Ectodermal cell (in vitro differentiated cells): ENCODE measurements at regions not wholly inside any gene's neighbourhood (a gene's known extent, or its start where the extent isn't known, plus 50 kb on each side); places are given as distances from the start of the nearest gene placed in this dataset.
"Not testable (repeated sequence)": the region's sequence is repeated elsewhere in the genome, so short reads cannot be mapped to it uniquely, and the experiment has no call there.

Experiments
- H3K27ac ChIP-seq: 2 replicates; pipeline ENCODE4 v1.7.0; 2013; ENCODE audit warnings: mild to moderate bottlenecking, low read depth, low read length; ENCODE audit not compliant: insufficient read depth, poor library complexity, severe bottlenecking
- H3K27me3 ChIP-seq: 2 replicates; pipeline ENCODE4 v1.7.0; 2013; ENCODE audit warnings: mild to moderate bottlenecking, low read length; ENCODE audit not compliant: insufficient read depth, control insufficient read depth, poor library complexity, severe bottlenecking
- H3K36me3 ChIP-seq: one replicate; pipeline ENCODE4 v1.7.0; 2013; ENCODE audit warnings: low read length; ENCODE audit not compliant: control insufficient read depth, insufficient read depth
- H3K4me1 ChIP-seq: one replicate; pipeline ENCODE4 v1.7.0; 2013; ENCODE audit warnings: low read length; ENCODE audit not compliant: control insufficient read depth, insufficient read depth
- H3K4me3 ChIP-seq: 2 replicates; pipeline ENCODE4 v1.7.0; 2013; ENCODE audit warnings: low read depth, low read length, control low read depth; ENCODE audit not compliant: insufficient read depth
- H3K9me3 ChIP-seq: 2 replicates; pipeline ENCODE4 v1.7.0; 2013; ENCODE audit warnings: mild to moderate bottlenecking, low read length, moderate library complexity; ENCODE audit not compliant: control insufficient read depth
- WGBS, 2 experiments: methylation state at CpG; one replicate each; pipeline ENCODE4 v1.1.7; 2013; ENCODE audit warnings: missing lambda C conversion rate in 2 of 2; 5-methylcytosine and 5-hydroxymethylcytosine counted together

DNA sequence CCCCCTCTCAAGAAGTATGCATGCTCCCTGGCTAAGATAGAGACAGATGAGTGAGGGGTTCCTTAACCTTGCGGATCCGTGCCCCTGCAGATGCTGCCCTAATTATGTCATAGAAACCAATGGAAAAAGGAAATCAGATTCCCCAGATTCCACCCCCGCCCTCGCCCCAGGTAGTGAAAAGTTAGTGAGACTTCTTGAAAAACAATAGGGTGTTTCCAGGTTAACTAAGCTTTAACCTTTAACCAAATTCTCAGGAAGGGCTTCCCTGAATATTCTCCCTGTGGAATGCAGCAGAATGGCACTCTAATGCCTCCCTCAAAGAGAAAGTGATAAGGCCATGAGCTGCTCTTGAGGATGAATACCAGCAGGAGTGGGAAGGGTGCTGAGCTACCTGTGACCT, 116.0 kb upstream of the RANBP3L start:
- no peaks in the 10 kb centered on the region for H3K27me3 ChIP-seq
- H3K36me3 ChIP-seq = no peaks in the 10 kb centered on the region
- 31 to 33% methylated on average over 4 of the region's 4 CpGs for WGBS, 2 experiments
- H3K9me3 ChIP-seq = no peaks in the 10 kb centered on the region
- H3K4me3 ChIP-seq = no peak overlapping the region
- no peaks in the 10 kb centered on the region for H3K4me1 ChIP-seq
- H3K27ac ChIP-seq = no peak overlapping the region

GRCh38 chr5:36418152-36418979, 116.7 kb upstream of the RANBP3L start:
- 81 to 82% methylated on average over 6 of the region's 6 CpGs for WGBS, 2 experiments
- no peaks in the 10 kb centered on the region for H3K36me3 ChIP-seq
- no peak overlapping the region for H3K4me3 ChIP-seq
- H3K9me3 ChIP-seq = no peaks in the 10 kb centered on the region
- H3K27me3 ChIP-seq = no peaks in the 10 kb centered on the region
- no peak overlapping the region for H3K27ac ChIP-seq
- H3K4me1 ChIP-seq = no peaks in the 10 kb centered on the region

GRCh38 chr5:36421256-36421655, 119.6 kb upstream of the RANBP3L start:
- 100% methylated on average over 1 of the region's 1 CpG for WGBS, 2 experiments
- Histone ChIP-seq H3K27me3 (no peaks in the 10 kb centered on the region), H3K9me3 (no peaks in the 10 kb centered on the region), H3K4me1 (no peaks in the 10 kb centered on the region), H3K4me3 (no peak overlapping the region), H3K36me3 (no peaks in the 10 kb centered on the region), H3K27ac (no peak overlapping the region)

DNA sequence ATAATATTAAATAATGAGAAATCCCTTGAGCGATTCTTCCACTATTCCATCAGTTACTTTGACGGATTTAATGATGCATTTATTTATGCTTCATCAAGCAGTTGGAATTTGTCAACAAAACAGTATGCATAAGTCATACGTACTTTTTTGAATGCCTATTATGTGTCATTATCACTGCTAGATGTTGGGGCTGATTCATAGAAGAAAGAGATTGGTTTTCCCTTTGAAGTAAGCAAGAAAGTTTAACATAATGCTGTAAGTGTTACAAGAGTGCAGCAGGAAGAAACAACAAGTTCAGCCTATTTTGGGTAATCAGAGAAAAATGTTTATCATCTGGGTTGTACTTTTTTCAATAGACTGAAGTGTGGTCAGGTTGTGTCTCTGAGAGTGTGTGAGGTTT, 121.2 kb upstream of the RANBP3L start:
- no peaks in the 10 kb centered on the region for H3K27me3 ChIP-seq
- H3K9me3 ChIP-seq = no peaks in the 10 kb centered on the region
- no peak overlapping the region for H3K27ac ChIP-seq
- H3K4me3 ChIP-seq = no peak overlapping the region
- 89 to 94% methylated on average over 3 of the region's 3 CpGs for WGBS, 2 experiments
- H3K4me1 ChIP-seq = no peaks in the 10 kb centered on the region
- H3K36me3 ChIP-seq = no peaks in the 10 kb centered on the region

DNA sequence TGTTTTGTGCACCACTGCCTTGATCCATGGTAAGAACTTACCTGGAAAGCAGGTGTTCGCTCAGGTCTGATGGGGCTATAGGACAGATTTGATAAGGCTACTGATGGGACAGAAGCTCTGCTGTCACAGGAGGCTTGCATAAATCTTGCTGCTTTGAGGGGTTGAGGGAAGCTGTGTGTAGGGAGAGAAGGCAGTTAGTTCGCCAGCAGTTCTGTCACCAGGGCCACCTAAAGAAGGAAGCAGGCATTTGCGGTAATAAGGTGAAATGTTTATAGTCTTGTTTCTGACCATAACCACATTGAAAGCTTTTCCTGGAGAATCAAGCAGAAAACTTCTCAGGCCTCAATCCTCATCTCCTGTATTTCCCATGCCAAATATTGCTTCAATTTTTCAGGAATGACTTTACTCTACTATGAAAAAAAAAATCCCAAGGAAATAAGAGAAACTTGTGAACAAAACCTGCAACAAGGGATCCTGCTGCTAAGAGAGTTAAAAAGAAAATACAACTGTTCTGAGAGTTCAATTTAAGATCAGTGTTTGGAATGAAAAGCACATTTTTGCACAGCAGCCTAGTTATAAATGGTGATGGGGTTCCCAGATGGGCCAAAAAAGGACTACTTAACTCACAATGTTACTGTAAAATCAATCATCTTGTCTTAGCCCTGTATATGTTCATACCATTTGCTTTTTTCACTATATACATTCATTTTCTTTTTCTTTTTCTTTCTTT, 122.0 kb upstream of the RANBP3L start:
- Histone ChIP-seq H3K27ac (no peak overlapping the region), H3K4me3 (no peak overlapping the region), H3K9me3 (no peaks in the 10 kb centered on the region), H3K36me3 (no peaks in the 10 kb centered on the region), H3K4me1 (no peaks in the 10 kb centered on the region), H3K27me3 (no peaks in the 10 kb centered on the region)
- 60 to 97% methylated on average over 2 to 3 of the region's 3 CpGs for WGBS, 2 experiments

GRCh38 chr5:36426070-36426469, 124.4 kb upstream of the RANBP3L start:
- not testable (repeated sequence) for H3K4me3 ChIP-seq, H3K27me3 ChIP-seq, H3K36me3 ChIP-seq, H3K4me1 ChIP-seq, H3K9me3 ChIP-seq, H3K27ac ChIP-seq
- 92 to 94% methylated on average over 2 of the region's 2 CpGs for WGBS, 2 experiments

DNA sequence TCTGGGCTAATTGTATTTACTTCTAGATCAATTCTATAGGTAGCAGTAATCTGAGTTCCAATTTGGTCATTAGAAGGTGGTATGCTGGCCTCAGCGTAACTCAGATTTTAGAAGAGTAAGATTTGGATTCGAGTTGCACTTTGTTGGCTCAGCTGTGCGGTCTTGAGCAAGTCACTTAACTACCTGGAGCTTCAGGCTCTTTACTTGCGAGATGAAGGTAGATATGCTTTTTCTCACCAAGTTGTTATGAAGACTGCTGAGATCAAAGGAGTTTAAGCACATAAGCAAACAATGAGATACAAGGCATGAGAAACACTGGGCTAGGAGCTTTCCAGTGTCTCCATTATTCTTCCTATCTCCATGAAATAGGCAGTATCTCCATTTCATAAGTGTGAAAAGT, 133.8 kb upstream of the RANBP3L start:
- WGBS, 2 experiments = 96 to 97% methylated on average over 4 of the region's 4 CpGs
- Histone ChIP-seq H3K4me3 (no peak overlapping the region), H3K27me3 (no peaks in the 10 kb centered on the region)

DNA sequence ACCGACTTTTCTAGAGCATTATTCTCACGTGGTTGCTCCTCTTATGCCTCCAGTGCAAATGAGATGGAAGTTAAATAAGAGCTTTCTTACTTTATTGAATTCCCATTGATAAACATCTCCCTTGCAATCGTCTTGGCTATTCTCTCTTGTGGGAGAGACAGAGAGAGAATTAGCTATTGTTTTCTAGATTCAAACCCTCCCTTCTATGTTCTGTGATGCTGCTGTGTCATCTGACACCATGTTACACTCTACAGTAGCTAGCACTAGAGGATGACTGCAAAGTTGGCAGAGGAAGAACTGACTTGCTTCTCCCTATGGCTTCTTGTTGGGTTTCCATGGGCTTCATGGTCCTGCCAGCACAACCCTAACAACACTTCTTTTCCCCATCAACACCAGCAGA, 134.6 kb upstream of the RANBP3L start:
- Histone ChIP-seq H3K27ac (no peak overlapping the region), H3K27me3 (no peaks in the 10 kb centered on the region), H3K4me1 (no peaks in the 10 kb centered on the region), H3K9me3 (no peaks in the 10 kb centered on the region), H3K36me3 (no peaks in the 10 kb centered on the region), H3K4me3 (no peak overlapping the region)
- 68 to 95% methylated on average over 2 to 3 of the region's 3 CpGs for WGBS, 2 experiments

More for the DNA sequence above, 133.8 kb upstream of the RANBP3L start:
- Histone ChIP-seq H3K4me1 (no peaks in the 10 kb centered on the region), H3K9me3 (no peaks in the 10 kb centered on the region), H3K27ac (no peak overlapping the region), H3K36me3 (no peaks in the 10 kb centered on the region)

DNA sequence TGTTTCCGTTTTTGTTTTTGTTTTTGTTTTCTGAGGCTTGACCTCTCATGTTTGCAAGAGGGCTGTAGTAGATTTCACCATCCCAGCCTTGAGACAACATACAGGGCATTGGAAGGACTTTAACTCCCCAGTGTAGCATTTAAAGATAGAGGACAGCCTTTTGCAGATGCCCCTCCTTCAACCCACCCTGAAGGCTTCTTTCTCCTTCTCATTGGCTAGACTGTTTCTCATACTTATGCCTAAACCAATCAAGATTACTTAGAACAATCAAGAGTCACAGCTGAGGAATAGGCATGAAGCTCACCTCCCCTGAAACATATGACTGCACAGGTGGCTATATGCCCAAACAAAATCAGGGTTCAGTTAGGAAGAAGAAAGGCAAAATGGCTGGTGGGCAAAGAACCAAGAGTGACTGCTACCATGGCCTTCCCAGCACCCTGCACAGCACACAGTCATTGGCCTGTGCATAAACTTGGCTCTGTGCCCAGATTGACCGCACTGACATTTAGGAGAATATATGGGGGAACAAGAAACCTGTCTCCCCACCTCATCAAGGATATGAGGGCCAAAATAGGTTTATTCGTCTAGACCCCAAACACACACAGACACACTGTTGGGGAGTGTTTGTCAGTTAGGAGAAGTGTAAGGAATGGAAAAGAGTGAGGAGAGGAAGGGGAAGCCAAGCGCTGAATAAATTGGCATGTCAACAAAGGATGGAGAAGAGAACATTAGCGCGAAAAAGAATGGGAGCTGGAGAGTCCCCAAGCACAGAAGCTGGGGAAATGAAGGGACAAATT, 137.3 kb upstream of the RANBP3L start:
- Histone ChIP-seq H3K4me1 (no peaks in the 10 kb centered on the region), H3K4me3 (no peak overlapping the region), H3K27me3 (no peaks in the 10 kb centered on the region), H3K27ac (no peak overlapping the region), H3K36me3 (no peaks in the 10 kb centered on the region), H3K9me3 (no peaks in the 10 kb centered on the region)
- WGBS, 2 experiments = 84 to 92% methylated on average over 5 to 6 of the region's 6 CpGs

- Histone ChIP-seq H3K27me3 (no peaks in the 10 kb centered on the region), H3K27ac (no peak overlapping the region)
- 94 to 96% methylated on average over 5 of the region's 5 CpGs for WGBS, 2 experiments
Measured at GRCh38 chr5:36440300-36440699, 138.6 kb upstream of the RANBP3L start.

More at GRCh38 chr5:36440300-36440699, 138.6 kb upstream of the RANBP3L start:
- no peak overlapping the region for H3K4me3 ChIP-seq
- H3K36me3 ChIP-seq = no peaks in the 10 kb centered on the region
- H3K4me1 ChIP-seq = no peaks in the 10 kb centered on the region
- no peaks in the 10 kb centered on the region for H3K9me3 ChIP-seq
